Hepatic stellate cell (primary cell): ENCODE measurements at regions not wholly inside any gene's neighbourhood (a gene's known extent, or its start where the extent isn't known, plus 50 kb on each side); places are given as distances from the start of the nearest gene placed in this dataset.
"Not testable (repeated sequence)": the region's sequence is repeated elsewhere in the genome, so short reads cannot be mapped to it uniquely, and the experiment has no call there.

Source experiments
- DNase-seq: peaks from one replicate; pipeline ENCODE4 v3.0.0; 2011; ENCODE audit warnings: low spot score

GRCh38 chr2:134023854-134024253, 230.0 kb upstream of the MGAT5 start:
- DNase-seq, result no peak

- no peak for DNase-seq
Observed at GRCh38 chr2:134027980-134028379, 225.9 kb upstream of the MGAT5 start.

GRCh38 chr2:134029418-134029817, 224.5 kb upstream of the MGAT5 start:
- no peak for DNase-seq

GRCh38 chr2:134031539-134031938, 222.3 kb upstream of the MGAT5 start:
- DNase-seq, result no peak

GRCh38 chr2:134035605-134036370, 218.1 kb upstream of the MGAT5 start:
- no peak for DNase-seq

GRCh38 chr2:134039912-134040581, 213.8 kb upstream of the MGAT5 start:
- no peak for DNase-seq

GRCh38 chr2:134040626-134041172, 213.2 kb upstream of the MGAT5 start:
- not testable (repeated sequence) for DNase-seq

- DNase-seq, result no peak
Observed at GRCh38 chr2:134041877-134042276, 212.0 kb upstream of the MGAT5 start.

- not testable (repeated sequence) for DNase-seq
Observed at GRCh38 chr2:134043028-134043427, 210.8 kb upstream of the MGAT5 start.

GRCh38 chr2:134052173-134052572, 201.7 kb upstream of the MGAT5 start:
- DNase-seq, result no peak

- no peak for DNase-seq
Observed at GRCh38 chr2:134056173-134056572, 197.7 kb upstream of the MGAT5 start.

- DNase-seq, result not testable (repeated sequence)
Observed at GRCh38 chr2:134061066-134061465, 192.8 kb upstream of the MGAT5 start.

GRCh38 chr2:134062235-134062634, 191.6 kb upstream of the MGAT5 start:
- not testable (repeated sequence) for DNase-seq

- DNase-seq, result not testable (repeated sequence)
Observed at GRCh38 chr2:134063916-134064315, 190.0 kb upstream of the MGAT5 start.

GRCh38 chr2:134070281-134070741, 183.6 kb upstream of the MGAT5 start:
- no peak for DNase-seq

GRCh38 chr2:134072341-134072740, 181.5 kb upstream of the MGAT5 start:
- no peak for DNase-seq

GRCh38 chr2:134073023-134073422, 180.8 kb upstream of the MGAT5 start:
- DNase-seq, result no peak

- no peak for DNase-seq
Observed at GRCh38 chr2:134074619-134075018, 179.3 kb upstream of the MGAT5 start.

- no peak for DNase-seq
Observed at GRCh38 chr2:134075204-134075603, 178.7 kb upstream of the MGAT5 start.

GRCh38 chr2:134078354-134078753, 175.5 kb upstream of the MGAT5 start:
- no peak for DNase-seq

GRCh38 chr2:134079373-134079772, 174.5 kb upstream of the MGAT5 start:
- no peak for DNase-seq

- no peak for DNase-seq
Observed at GRCh38 chr2:134080386-134081089, 173.3 kb upstream of the MGAT5 start.
